DOHH2 (cell line): ENCODE measurements at regions not wholly inside any gene's neighbourhood (a gene's known extent, or its start where the extent isn't known, plus 50 kb on each side); places are given as distances from the start of the nearest gene placed in this dataset.

Experiments used
- H3F3A ChIP-seq: fragments of 200-600 bp; sonication (generic), shearing (Covaris generic); 2 replicates; pipeline ENCODE4 v1.6.0; 2016; ENCODE audit warnings: antibody characterized with exemption, mild to moderate bottlenecking; ENCODE audit not compliant: control insufficient read depth, insufficient read depth
- H3K27ac ChIP-seq: fragments of 200-600 bp; sonication (generic); 2 replicates; pipeline ENCODE4 v1.5.1; 2014; ENCODE audit warnings: low read depth, mild to moderate bottlenecking, low read length, moderate library complexity
- H3K27me3 ChIP-seq: fragments of 200-600 bp; sonication (generic); 2 replicates; pipeline ENCODE4 v1.6.1; 2014; ENCODE audit warnings: mild to moderate bottlenecking, low read length, mixed read lengths; ENCODE audit not compliant: control insufficient read depth
- H3K36me3 ChIP-seq: fragments of 200-600 bp; sonication (generic); 2 replicates; pipeline ENCODE4 v1.6.1; 2014; ENCODE audit warnings: mild to moderate bottlenecking, low read length, moderate library complexity, mixed read lengths; ENCODE audit not compliant: control insufficient read depth
- H3K4me1 ChIP-seq: fragments of 200-600 bp; sonication (generic); 2 replicates; pipeline ENCODE4 v1.6.1; 2014; ENCODE audit warnings: mild to moderate bottlenecking, low read length, mixed read lengths; ENCODE audit not compliant: control insufficient read depth
- H3K4me2 ChIP-seq: fragments of 200-600 bp; sonication (generic); 2 replicates; pipeline ENCODE4 v1.6.0; 2014; ENCODE audit warnings: mild to moderate bottlenecking, low read length, moderate library complexity
- H3K4me3 ChIP-seq: fragments of 200-600 bp; sonication (generic); 2 replicates; pipeline ENCODE4 v1.5.1; 2014; ENCODE audit warnings: mild to moderate bottlenecking, low read length, mixed read lengths
- H3K79me2 ChIP-seq: fragments of 200-600 bp; sonication (generic); 2 replicates; pipeline ENCODE4 v1.6.1; 2014; ENCODE audit warnings: mild to moderate bottlenecking, low read length, mixed read lengths; ENCODE audit not compliant: control insufficient read depth
- H3K9me2 ChIP-seq: fragments of 200-600 bp; sonication (generic); replicated peaks from 2 replicates; pipeline ENCODE4 v1.6.1; 2014; ENCODE audit warnings: mild to moderate bottlenecking, low read length, mixed read lengths; ENCODE audit not compliant: control insufficient read depth
- H3K9me3 ChIP-seq: fragments of 200-600 bp; sonication (generic); 2 replicates; pipeline ENCODE4 v1.6.1; 2014; ENCODE audit warnings: antibody characterized with exemption, low read length, mixed read lengths; ENCODE audit not compliant: control insufficient read depth, insufficient read depth
- H4K20me1 ChIP-seq: fragments of 200-600 bp; sonication (generic); 2 replicates; pipeline ENCODE4 v1.6.0; 2014; ENCODE audit warnings: low read depth, mild to moderate bottlenecking, antibody characterized with exemption, low read length, moderate library complexity; ENCODE audit not compliant: control insufficient read depth, insufficient read depth
- CTCF ChIP-seq: fragments of 200-600 bp; sonication (generic); IDR thresholded peaks from one replicate; pipeline ENCODE4 v1.5.1; 2014; ENCODE audit warnings: antibody characterized with exemption, mild to moderate bottlenecking, low read depth, low read length; ENCODE audit not compliant: poor library complexity, severe bottlenecking
- EZH2phosphoT487 ChIP-seq: fragments of 200-600 bp; sonication (generic); IDR thresholded peaks from 2 replicates; pipeline ENCODE4 v1.6.1; 2017; ENCODE audit warnings: borderline replicate concordance, mild to moderate bottlenecking, antibody characterized with exemption, low read length, moderate library complexity, mixed read lengths

- no peaks in the 10 kb centered on the region for H3K4me1 ChIP-seq
- no peaks in the 10 kb centered on the region for H3K9me2 ChIP-seq
- H3K4me3 ChIP-seq, result no peak overlapping the region
- H4K20me1 ChIP-seq, result no peaks in the 10 kb centered on the region
- H3K4me2 ChIP-seq, result no peak overlapping the region
- no peak overlapping the region for H3K27ac ChIP-seq
- no peaks in the 10 kb centered on the region for H3K9me3 ChIP-seq
- H3K27me3 ChIP-seq, result no peaks in the 10 kb centered on the region
- no peaks in the 10 kb centered on the region for H3F3A ChIP-seq
- no peaks in the 10 kb centered on the region for H3K79me2 ChIP-seq
- H3K36me3 ChIP-seq, result no peaks in the 10 kb centered on the region
- no peak for TF ChIP-seq EZH2phosphoT487
- no peak for TF ChIP-seq CTCF
Observed at GRCh38 chr3:110969229-110970211, 102.1 kb upstream of the NECTIN3 start.

- Histone ChIP-seq H3K27ac (no peak overlapping the region), H3K79me2 (no peaks in the 10 kb centered on the region), H3F3A (no peaks in the 10 kb centered on the region), H4K20me1 (no peaks in the 10 kb centered on the region), H3K4me2 (no peak overlapping the region), H3K4me3 (no peak overlapping the region), H3K27me3 (no peaks in the 10 kb centered on the region), H3K36me3 (no peaks in the 10 kb centered on the region), H3K9me3 (no peaks in the 10 kb centered on the region), H3K9me2 (no peaks in the 10 kb centered on the region), H3K4me1 (no peaks in the 10 kb centered on the region)
- TF ChIP-seq EZH2phosphoT487 (no peak), CTCF (no peak)
Observed at GRCh38 chr3:110971010-110971601, 100.5 kb upstream of the NECTIN3 start.

- Histone ChIP-seq H3K4me2 (no peak overlapping the region), H3K9me2 (no peaks in the 10 kb centered on the region), H3K4me3 (no peak overlapping the region), H3K36me3 (no peaks in the 10 kb centered on the region), H3K27me3 (no peaks in the 10 kb centered on the region), H3K79me2 (no peaks in the 10 kb centered on the region), H3F3A (no peaks in the 10 kb centered on the region), H3K9me3 (no peaks in the 10 kb centered on the region), H4K20me1 (no peaks in the 10 kb centered on the region), H3K27ac (no peak overlapping the region), H3K4me1 (no peaks in the 10 kb centered on the region)
- TF ChIP-seq EZH2phosphoT487, result no peak
- TF ChIP-seq CTCF, result no peak
Observed at GRCh38 chr3:110973263-110973895, 98.2 kb upstream of the NECTIN3 start.
